Naive thymus-derived CD4-positive, alpha-beta T cell (primary cell): ENCODE measurements at regions not wholly inside any gene's neighbourhood (a gene's known extent, or its start where the extent isn't known, plus 50 kb on each side); places are given as distances from the start of the nearest gene placed in this dataset.

ENCODE experiments used
- ATAC-seq: fragments of 150-1000 bp; cut with Tn5 transposase; 2 replicates; pipeline ENCODE4 v1.10.0; 2021; ENCODE audit warnings: mild to moderate bottlenecking, moderate library complexity
- CTCF ChIA-PET: fragments of 350-600 bp; sonication (Branson Sonifier 250); formaldehyde crosslinking; loops from one replicate; lab custom pipeline; 2021; ENCODE audit warnings: antibody characterized with exemption; lab: Charles Lee
- POLR2A ChIA-PET: fragments of 350-600 bp; sonication (Branson Sonifier 250); formaldehyde crosslinking; loops from one replicate; lab custom pipeline; 2021; ENCODE audit warnings: antibody characterized with exemption, inconsistent platforms; lab: Charles Lee
- DNase-seq, 9 donors: peaks; one replicate each; pipeline versions ENCODE4 v3.0.0 to v3.0.0-alpha.2; 2020 to 2022; ENCODE audit warnings: mixed read lengths in 1 of 9
- H3K27ac ChIP-seq: one replicate; pipeline ENCODE4 v1.7.0; 2013; ENCODE audit warnings: mild to moderate bottlenecking, low read depth, low read length, moderate library complexity
- H3K27me3 ChIP-seq, 2 donors: one replicate each; pipeline ENCODE4 v1.7.0; 2013; ENCODE audit warnings: low read length in 2 of 2, mild to moderate bottlenecking in 2 of 2, moderate library complexity in 2 of 2; ENCODE audit not compliant: control insufficient read depth in 2 of 2, insufficient read depth in 2 of 2
- H3K36me3 ChIP-seq, 3 experiments: 1 replicate in 2 of 3; 2 replicates in 1 of 3; pipeline ENCODE4 v1.7.0; 2013; ENCODE audit warnings: low read length in 3 of 3, mild to moderate bottlenecking in 3 of 3, moderate library complexity in 1 of 3; ENCODE audit not compliant: insufficient read depth in 3 of 3, control insufficient read depth in 2 of 3
- H3K4me1 ChIP-seq, 2 donors: one replicate each; pipeline ENCODE4 v1.7.0; 2013; ENCODE audit warnings: low read length in 2 of 2, mild to moderate bottlenecking in 2 of 2, moderate library complexity in 1 of 2; ENCODE audit not compliant: control insufficient read depth in 2 of 2, insufficient read depth in 2 of 2
- H3K4me3 ChIP-seq: 2 replicates; pipeline ENCODE4 v1.7.0; 2013; ENCODE audit warnings: mild to moderate bottlenecking, low read length
- H3K9me3 ChIP-seq, 3 experiments: 1 replicate in 2 of 3; 2 replicates in 1 of 3; pipeline ENCODE4 v1.7.0; 2013; ENCODE audit warnings: low read length in 3 of 3; ENCODE audit not compliant: control insufficient read depth in 2 of 3
- H3K27ac Mint-ChIP-seq, 9 donors: one replicate each; pipeline ENCODE4 v1.8.0; 2020 to 2022; ENCODE audit warnings: mixed read lengths in 9 of 9, mild to moderate bottlenecking in 8 of 9, moderate library complexity in 5 of 9, inconsistent platforms in 2 of 9
- H3K27me3 Mint-ChIP-seq, 5 donors: one replicate each; pipeline ENCODE4 v1.8.0; 2021 to 2022; ENCODE audit warnings: mixed read lengths in 5 of 5, mild to moderate bottlenecking in 1 of 5
- H3K36me3 Mint-ChIP-seq, 5 donors: one replicate each; pipeline ENCODE4 v1.8.0; 2020 to 2022; ENCODE audit warnings: mixed read lengths in 5 of 5, mild to moderate bottlenecking in 3 of 5, inconsistent platforms in 1 of 5
- H3K4me1 Mint-ChIP-seq, 7 donors: one replicate each; pipeline ENCODE4 v1.8.0; 2020 to 2022; ENCODE audit warnings: mixed read lengths in 7 of 7, mild to moderate bottlenecking in 3 of 7, inconsistent platforms in 1 of 7
- H3K4me3 Mint-ChIP-seq, 10 donors: one replicate each; pipeline ENCODE4 v1.8.0; 2020 to 2022; ENCODE audit warnings: mild to moderate bottlenecking in 10 of 10, mixed read lengths in 10 of 10, moderate library complexity in 6 of 10, inconsistent platforms in 2 of 10
- H3K9me3 Mint-ChIP-seq, 11 donors: one replicate each; pipeline ENCODE4 v1.8.0; 2020 to 2022; ENCODE audit warnings: mixed read lengths in 11 of 11, mild to moderate bottlenecking in 4 of 11, inconsistent platforms in 1 of 11, moderate library complexity in 1 of 11
- intact Hi-C, 2 donors: fragments of 100-400 bp; cut with micrococcal nuclease; formaldehyde crosslinking; loops; one replicate each; pipeline ENCODE4 v1.15.1; 2023

- Histone ChIP-seq H3K27ac (no peak overlapping the region), H3K9me3 (no peaks in the 10 kb centered on the region), H3K4me1 (no peaks in the 10 kb centered on the region), H3K36me3 (no peaks in the 10 kb centered on the region), H3K27me3 (no peaks in the 10 kb centered on the region), H3K4me3 (no peak overlapping the region)
- CTCF ChIA-PET = no interaction called here
- no peaks in the 10 kb centered on the region for H3K27me3 Mint-ChIP-seq
- ATAC-seq (no peak), DNase-seq (no peak)
- no peaks in the 10 kb centered on the region for H3K4me1 Mint-ChIP-seq
- peaks cover 0 to 17% (median 0%) of the 10 kb centered on the region in 11 donors for H3K9me3 Mint-ChIP-seq
- intact Hi-C loops = no loop called here
- no peak overlapping the region for H3K27ac Mint-ChIP-seq
- POLR2A ChIA-PET = no interaction called here
- no peak overlapping the region for H3K4me3 Mint-ChIP-seq
- no peaks in the 10 kb centered on the region for H3K36me3 Mint-ChIP-seq
Observed at GRCh38 chr3:103499967-103500366, 1065.2 kb downstream of the ZPLD1 start.

GRCh38 chr3:103510760-103511159 lies 1075.9 kb downstream of the ZPLD1 start:
- intact Hi-C loops = no loop called here

DNA sequence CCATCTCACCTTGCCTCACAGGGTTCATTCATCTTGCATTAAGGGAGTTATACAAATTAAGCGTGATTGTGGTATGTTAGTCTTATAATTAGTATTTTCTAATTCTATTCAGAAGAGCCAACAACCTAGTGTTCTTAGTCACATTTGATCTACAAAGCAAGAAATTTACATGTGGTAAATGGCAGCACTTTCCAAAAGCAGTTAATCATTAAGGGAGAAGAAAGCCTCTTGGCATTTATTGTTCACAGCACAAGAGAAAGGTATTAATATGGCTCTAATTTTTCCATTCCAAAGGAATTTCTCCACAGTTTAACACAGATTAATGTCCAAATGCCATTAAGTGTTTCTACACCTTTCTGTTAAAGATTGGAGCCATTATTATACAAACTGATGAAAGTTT lies 1077.1 kb downstream of the ZPLD1 start:
- Histone ChIP-seq H3K36me3 (no peaks in the 10 kb centered on the region), H3K9me3 (no peaks in the 10 kb centered on the region), H3K4me3 (no peak overlapping the region), H3K4me1 (no peaks in the 10 kb centered on the region), H3K27me3 (no peaks in the 10 kb centered on the region), H3K27ac (no peak overlapping the region)
- DNase-seq (no peak), ATAC-seq (no peak)
- Mint-ChIP-seq H3K9me3 (peaks cover 0 to 10% (median 2%) of the 10 kb centered on the region in 11 donors), H3K27me3 (no peaks in the 10 kb centered on the region), H3K4me3 (no peak overlapping the region), H3K27ac (no peak overlapping the region), H3K36me3 (no peaks in the 10 kb centered on the region), H3K4me1 (no peaks in the 10 kb centered on the region)
- intact Hi-C loops = no loop called here
- CTCF ChIA-PET = no interaction called here
- POLR2A ChIA-PET = no interaction called here

More at GRCh38 chr3:103510760-103511159, 1075.9 kb downstream of the ZPLD1 start:
- Mint-ChIP-seq H3K27ac (no peak overlapping the region), H3K36me3 (no peaks in the 10 kb centered on the region), H3K9me3 (peaks cover 0 to 18% (median 7%) of the 10 kb centered on the region in 11 donors), H3K27me3 (no peaks in the 10 kb centered on the region), H3K4me1 (no peaks in the 10 kb centered on the region), H3K4me3 (no peak overlapping the region)
- Histone ChIP-seq H3K4me1 (no peaks in the 10 kb centered on the region), H3K27ac (no peak overlapping the region), H3K4me3 (no peak overlapping the region), H3K9me3 (no peaks in the 10 kb centered on the region), H3K27me3 (no peaks in the 10 kb centered on the region), H3K36me3 (no peaks in the 10 kb centered on the region)
- DNase-seq (no peak), ATAC-seq (no peak)
- ChIA-PET POLR2A (no interaction called here), CTCF (no interaction called here)

DNA sequence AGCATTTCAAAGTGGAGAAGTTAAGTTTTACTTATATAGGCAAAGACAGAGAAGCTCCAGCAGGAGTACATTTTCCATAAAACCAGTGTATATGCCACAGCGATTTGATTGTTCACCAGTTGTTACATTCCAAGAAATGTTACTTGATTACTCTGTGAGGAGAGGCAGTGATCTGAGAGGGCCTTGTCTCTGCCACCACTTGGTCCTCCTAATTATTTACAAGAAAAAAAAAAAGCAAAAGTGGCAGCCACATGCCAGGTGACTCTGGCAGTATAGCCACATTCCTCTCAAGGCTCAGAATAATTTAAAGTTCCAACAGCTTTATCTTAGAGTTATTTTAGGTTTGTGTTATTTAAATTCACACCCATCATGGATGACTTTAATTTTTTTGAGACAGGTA lies 1077.8 kb downstream of the ZPLD1 start:
- Histone ChIP-seq H3K9me3 (no peaks in the 10 kb centered on the region), H3K4me1 (no peaks in the 10 kb centered on the region), H3K4me3 (no peak overlapping the region), H3K27ac (no peak overlapping the region), H3K27me3 (no peaks in the 10 kb centered on the region), H3K36me3 (no peaks in the 10 kb centered on the region)
- Mint-ChIP-seq H3K27me3 (no peaks in the 10 kb centered on the region), H3K36me3 (no peaks in the 10 kb centered on the region), H3K4me1 (no peaks in the 10 kb centered on the region), H3K27ac (no peak overlapping the region), H3K9me3 (peaks cover 0 to 16% (median 0%) of the 10 kb centered on the region in 11 donors), H3K4me3 (no peak overlapping the region)
- ChIA-PET POLR2A (no interaction called here), CTCF (no interaction called here)
- intact Hi-C loops = no loop called here
- no peak for DNase-seq
- no peak for ATAC-seq

GRCh38 chr3:103513003-103513402 lies 1078.2 kb downstream of the ZPLD1 start:
- CTCF ChIA-PET = no interaction called here
- Histone ChIP-seq H3K4me3 (no peak overlapping the region), H3K27me3 (no peaks in the 10 kb centered on the region), H3K9me3 (no peaks in the 10 kb centered on the region), H3K36me3 (no peaks in the 10 kb centered on the region), H3K4me1 (no peaks in the 10 kb centered on the region), H3K27ac (no peak overlapping the region)
- H3K9me3 Mint-ChIP-seq = peaks cover 0 to 19% (median 2%) of the 10 kb centered on the region in 11 donors
- H3K4me1 Mint-ChIP-seq = no peaks in the 10 kb centered on the region
- DNase-seq = no peak
- no peak overlapping the region for H3K4me3 Mint-ChIP-seq
- POLR2A ChIA-PET = no interaction called here
- peak overlapping the region in 1 of 9 donors; percentile 10 for H3K27ac Mint-ChIP-seq
- H3K36me3 Mint-ChIP-seq = no peaks in the 10 kb centered on the region
- H3K27me3 Mint-ChIP-seq = no peaks in the 10 kb centered on the region
- ATAC-seq = no peak
- intact Hi-C loops = no loop called here

DNA sequence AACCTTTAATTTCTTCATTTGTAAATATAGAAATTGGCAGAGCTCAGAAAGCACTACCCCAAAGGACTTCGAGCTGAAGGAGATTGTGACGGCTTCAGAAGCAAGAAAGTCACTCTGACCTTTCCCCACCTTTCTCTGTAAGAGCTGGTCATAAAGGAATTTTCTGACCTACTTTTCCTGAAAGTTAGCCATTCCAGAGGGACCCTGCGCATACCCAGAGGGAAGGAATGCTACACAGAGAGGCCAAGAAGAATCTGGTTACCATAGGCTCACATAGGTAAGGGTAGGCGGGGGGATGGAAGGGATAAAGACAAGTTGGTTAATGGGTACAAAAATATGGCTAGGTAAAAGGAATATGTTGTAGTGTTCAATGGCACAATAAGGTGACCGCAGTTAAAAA lies 1080.3 kb downstream of the ZPLD1 start:
- H3K4me1 Mint-ChIP-seq = no peaks in the 10 kb centered on the region
- H3K9me3 ChIP-seq = no peaks in the 10 kb centered on the region
- H3K36me3 ChIP-seq = no peaks in the 10 kb centered on the region
- no peak overlapping the region for H3K27ac ChIP-seq
- no peaks in the 10 kb centered on the region for H3K4me1 ChIP-seq
- DNase-seq (no peak), ATAC-seq (no peak)
- ChIA-PET POLR2A (no interaction called here), CTCF (no interaction called here)
- H3K4me3 ChIP-seq = no peak overlapping the region
- no peaks in the 10 kb centered on the region for H3K36me3 Mint-ChIP-seq
- H3K4me3 Mint-ChIP-seq = no peak overlapping the region
- intact Hi-C loops = no loop called here
- no peak overlapping the region for H3K27ac Mint-ChIP-seq
- peaks cover 0 to 29% (median 7%) of the 10 kb centered on the region in 11 donors for H3K9me3 Mint-ChIP-seq
- no peaks in the 10 kb centered on the region for H3K27me3 Mint-ChIP-seq
- H3K27me3 ChIP-seq = no peaks in the 10 kb centered on the region

DNA sequence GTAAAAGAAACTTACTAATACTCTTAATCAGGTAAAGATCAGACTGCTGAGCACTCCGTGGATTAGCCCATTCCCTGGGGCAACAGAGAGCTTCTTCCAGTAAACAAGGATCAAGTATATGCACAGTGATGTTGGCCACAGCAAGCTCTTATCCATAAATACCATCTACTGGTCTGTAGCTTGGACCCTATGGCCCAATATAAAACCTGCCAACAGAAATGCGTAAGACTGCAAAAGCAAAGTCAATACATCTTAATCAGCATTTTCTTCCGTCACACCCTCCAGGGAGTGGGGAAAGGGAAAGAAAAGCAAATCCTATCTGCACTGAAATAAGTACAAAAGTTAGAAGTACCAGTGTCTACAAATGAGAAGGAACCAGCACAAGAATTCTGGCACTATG lies 1082.1 kb downstream of the ZPLD1 start:
- Mint-ChIP-seq H3K36me3 (no peaks in the 10 kb centered on the region), H3K4me1 (no peaks in the 10 kb centered on the region), H3K27ac (no peak overlapping the region), H3K4me3 (no peak overlapping the region), H3K9me3 (peaks cover 0 to 28% (median 10%) of the 10 kb centered on the region in 11 donors), H3K27me3 (no peaks in the 10 kb centered on the region)
- DNase-seq = no peak
- Histone ChIP-seq H3K27me3 (no peaks in the 10 kb centered on the region), H3K4me3 (no peak overlapping the region), H3K36me3 (no peaks in the 10 kb centered on the region), H3K27ac (no peak overlapping the region), H3K9me3 (no peaks in the 10 kb centered on the region), H3K4me1 (no peaks in the 10 kb centered on the region)
- intact Hi-C loops = no loop called here
- ATAC-seq = no peak
- CTCF ChIA-PET = no interaction called here
- POLR2A ChIA-PET = no interaction called here
